Transverse colon (tissue), 4 donors: ENCODE measurements at regions not wholly inside any gene's neighbourhood (a gene's known extent, or its start where the extent isn't known, plus 50 kb on each side); places are given as distances from the start of the nearest gene placed in this dataset.

Experiments
- CTCF ChIP-seq, 5 experiments: fragments of 200-600 bp in 3 of 5; fragments of 450-650 bp in 2 of 5; sonication (generic) in 3 of 5; IDR thresholded peaks; 1 replicate in 2 of 5; 2 replicates in 3 of 5; pipeline ENCODE4 v1.5.1; 2016 to 2017; ENCODE audit warnings: antibody characterized with exemption in 5 of 5, inconsistent platforms in 3 of 5, mild to moderate bottlenecking in 2 of 5, moderate library complexity in 1 of 5
- EP300 ChIP-seq: sonication (generic); formaldehyde crosslinking; IDR thresholded peaks from one replicate; pipeline ENCODE4 v1.6.1; 2017; ENCODE audit warnings: antibody characterized with exemption, low read depth
- POLR2A ChIP-seq: fragments of 450-650 bp; IDR thresholded peaks from one replicate; pipeline ENCODE4 v1.6.1; 2016; ENCODE audit warnings: antibody characterized with exemption, mild to moderate bottlenecking, moderate library complexity
- POLR2AphosphoS5 ChIP-seq, 3 donors: sonication (generic); formaldehyde crosslinking; IDR thresholded peaks; one replicate each; pipeline ENCODE4 v1.6.1; 2016; ENCODE audit warnings: antibody characterized with exemption in 3 of 3

DNA sequence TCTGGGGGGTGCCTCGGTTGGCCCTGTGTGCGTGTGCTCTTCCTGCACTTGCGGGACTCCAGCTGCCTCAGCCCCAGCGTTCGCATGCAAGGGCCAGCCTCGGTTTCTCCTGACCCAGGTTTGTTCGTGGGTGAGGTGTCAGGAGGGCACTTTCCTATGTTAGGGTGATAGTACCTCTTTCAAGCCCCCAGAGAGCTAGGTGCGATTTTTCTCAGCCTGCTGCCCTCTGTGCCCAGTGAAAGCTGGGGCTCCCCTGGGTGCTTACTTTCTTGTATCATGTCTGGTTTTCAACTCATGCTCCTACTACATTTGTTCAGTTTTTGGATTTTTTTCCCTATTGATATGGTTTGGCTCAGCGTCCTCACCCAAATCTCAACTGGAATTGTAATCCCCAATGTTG, 289.2 kb downstream of the TEX29 start:
- TF ChIP-seq CTCF (IDR thresholded peaks at IDR 0.05) = no peak
- TF ChIP-seq POLR2A = no peak
- no peak for TF ChIP-seq EP300
- no peak for TF ChIP-seq POLR2AphosphoS5 (IDR thresholded peaks at IDR 0.05)
